SH-SY5Y (cell line): ENCODE measurements at regions not wholly inside any gene's neighbourhood (a gene's known extent, or its start where the extent isn't known, plus 50 kb on each side); places are given as distances from the start of the nearest gene placed in this dataset.

Experiments used
- GATA2 ChIP-seq: IDR thresholded peaks from 2 replicates; pipeline ENCODE4 v1.6.1; 2011; ENCODE audit warnings: mild to moderate bottlenecking, low read depth, low read length
- GATA3 ChIP-seq: IDR thresholded peaks from 2 replicates; pipeline ENCODE4 v1.6.1; 2011; ENCODE audit warnings: low read depth, mild to moderate bottlenecking, low read length, moderate library complexity

- TF ChIP-seq GATA2 (no peak), GATA3 (no peak)
These were observed 98.1 kb upstream of the TGFBR2 start for GRCh38 chr3:30508339-30508738.
